ENCODE measurements at regions not wholly inside any gene's neighbourhood (a gene's known extent, or its start where the extent isn't known, plus 50 kb on each side); places are given as distances from the start of the nearest gene placed in this dataset.

GRCh38 chr10:36171953-36172940, 530.2 kb upstream of the FZD8 start:
- intact Hi-C loops (cut with micrococcal nuclease) (loop anchor here (1.0 to 5.0 kb wide), 8 partner anchors 185 to 1045 kb away; partner anchors contain the start of gene CREM), dilution Hi-C loops (cut with MboI; ENCODE audit: extremely low pct_ligation_motif_present, low sequenced_read_pairs) (no loop called here)
- ChIA-PET CTCF (interaction anchor here (0.6 to 2.4 kb wide), 13 partner anchors 15 to 610 kb away, joined by 3 to 10 read pairs (median 3); no protein-coding TSS in a partner anchor), POLR2A (no interaction called here)
- Histone ChIP-seq H3K9me3 (replicated peaks; ENCODE audit: control insufficient read depth, insufficient read depth, low read length) (no peaks in the 10 kb centered on the region), H3K4me3 (replicated peaks in 1 of 3; ENCODE audit: insufficient read depth in 1 of 3, low read depth in 1 of 3, low read length in 3 of 3) (peak overlapping the region in 1 of 3 experiments; percentile 22), H3K4me2 (ENCODE audit: insufficient read depth, low read length) (peak overlapping the region; percentile 80), H2AFZ (ENCODE audit: low read depth, low read length) (peak overlapping the region; percentile 77), H3K27me3 (ENCODE audit: control insufficient read depth in 2 of 2, insufficient read depth in 2 of 2, low read length in 2 of 2) (no peaks in the 10 kb centered on the region), H3K79me2 (ENCODE audit: control insufficient read depth, insufficient read depth, low read length) (no peaks in the 10 kb centered on the region), H3K9ac (replicated peaks; ENCODE audit: extremely low read depth, insufficient read depth, low read length) (peak overlapping the region; percentile 76), H3K27ac (ENCODE audit: insufficient read depth, low read depth, low read length) (peak overlapping the region; percentile 97), H3K36me3 (ENCODE audit: control insufficient read depth in 2 of 2, extremely low read depth in 1 of 2, insufficient read depth in 2 of 2, low read length in 2 of 2) (no peaks in the 10 kb centered on the region), H3K4me1 (ENCODE audit: control insufficient read depth, extremely low read depth, insufficient read depth, low read length) (peaks cover 38% of the 10 kb centered on the region), H4K20me1 (replicated peaks; ENCODE audit: control insufficient read depth, extremely low read depth, insufficient read depth, low read length) (no peaks in the 10 kb centered on the region), H3K9me1 (replicated peaks; ENCODE audit: control insufficient read depth, extremely low read depth, insufficient read depth, low read length) (no peaks in the 10 kb centered on the region)
- peak; percentile 66 for TF ChIP-seq FOS (IDR thresholded peaks at IDR 0.05; ENCODE audit: borderline replicate concordance, insufficient read depth, low read length)
- TF ChIP-seq POLR2A (IDR thresholded peaks at IDR 0.05; ENCODE audit: low read depth, low read length) = no peak
- no peak for TF ChIP-seq EZH2 (IDR thresholded peaks at IDR 0.05; ENCODE audit: borderline replicate concordance, low read depth, low read length, severe bottlenecking)
- peak; percentile 48 for TF ChIP-seq POLR2AphosphoS5 (IDR thresholded peaks at IDR 0.05; ENCODE audit: insufficient read depth, low read depth, low read length)
- TF ChIP-seq MYC (IDR thresholded peaks at IDR 0.05; ENCODE audit: low read depth, low read length) = no peak
- TF ChIP-seq, protein P1, sequence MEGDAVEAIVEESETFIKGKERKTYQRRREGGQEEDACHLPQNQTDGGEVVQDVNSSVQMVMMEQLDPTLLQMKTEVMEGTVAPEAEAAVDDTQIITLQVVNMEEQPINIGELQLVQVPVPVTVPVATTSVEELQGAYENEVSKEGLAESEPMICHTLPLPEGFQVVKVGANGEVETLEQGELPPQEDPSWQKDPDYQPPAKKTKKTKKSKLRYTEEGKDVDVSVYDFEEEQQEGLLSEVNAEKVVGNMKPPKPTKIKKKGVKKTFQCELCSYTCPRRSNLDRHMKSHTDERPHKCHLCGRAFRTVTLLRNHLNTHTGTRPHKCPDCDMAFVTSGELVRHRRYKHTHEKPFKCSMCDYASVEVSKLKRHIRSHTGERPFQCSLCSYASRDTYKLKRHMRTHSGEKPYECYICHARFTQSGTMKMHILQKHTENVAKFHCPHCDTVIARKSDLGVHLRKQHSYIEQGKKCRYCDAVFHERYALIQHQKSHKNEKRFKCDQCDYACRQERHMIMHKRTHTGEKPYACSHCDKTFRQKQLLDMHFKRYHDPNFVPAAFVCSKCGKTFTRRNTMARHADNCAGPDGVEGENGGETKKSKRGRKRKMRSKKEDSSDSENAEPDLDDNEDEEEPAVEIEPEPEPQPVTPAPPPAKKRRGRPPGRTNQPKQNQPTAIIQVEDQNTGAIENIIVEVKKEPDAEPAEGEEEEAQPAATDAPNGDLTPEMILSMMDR (IDR thresholded peaks at IDR 0.05; ENCODE audit: extremely low read depth in 1 of 2, insufficient read depth in 1 of 2, low read depth in 1 of 2, low read length in 2 of 2) = no peak
- peak; percentile 37 for TF ChIP-seq GATA2 (IDR thresholded peaks at IDR 0.05; ENCODE audit: insufficient read depth, insufficient read length, low read depth, low read length)
- TF ChIP-seq JUN (IDR thresholded peaks at IDR 0.05; ENCODE audit: borderline replicate concordance, insufficient read depth, insufficient read length, low read depth) = no peak
- TF ChIP-seq, protein P2, sequence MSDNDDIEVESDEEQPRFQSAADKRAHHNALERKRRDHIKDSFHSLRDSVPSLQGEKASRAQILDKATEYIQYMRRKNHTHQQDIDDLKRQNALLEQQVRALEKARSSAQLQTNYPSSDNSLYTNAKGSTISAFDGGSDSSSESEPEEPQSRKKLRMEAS (IDR thresholded peaks at IDR 0.05; ENCODE audit: insufficient read depth, insufficient read length) = no peak
- peak; percentile 91 for FAIRE-seq
- no TSS peak for BruUV-seq (replicated peaks)
- peak; percentile 95 for DNase-seq (ENCODE audit: low read depth, low spot score)

Measured in endothelial cell of umbilical vein (primary cell).